ENCODE measurements at regions not wholly inside any gene's neighbourhood (a gene's known extent, or its start where the extent isn't known, plus 50 kb on each side); places are given as distances from the start of the nearest gene placed in this dataset.

GRCh38 chr11:90542092-90542491 is 319.2 kb upstream of the CHORDC1 start:
- TF ChIP-seq, protein P1, sequence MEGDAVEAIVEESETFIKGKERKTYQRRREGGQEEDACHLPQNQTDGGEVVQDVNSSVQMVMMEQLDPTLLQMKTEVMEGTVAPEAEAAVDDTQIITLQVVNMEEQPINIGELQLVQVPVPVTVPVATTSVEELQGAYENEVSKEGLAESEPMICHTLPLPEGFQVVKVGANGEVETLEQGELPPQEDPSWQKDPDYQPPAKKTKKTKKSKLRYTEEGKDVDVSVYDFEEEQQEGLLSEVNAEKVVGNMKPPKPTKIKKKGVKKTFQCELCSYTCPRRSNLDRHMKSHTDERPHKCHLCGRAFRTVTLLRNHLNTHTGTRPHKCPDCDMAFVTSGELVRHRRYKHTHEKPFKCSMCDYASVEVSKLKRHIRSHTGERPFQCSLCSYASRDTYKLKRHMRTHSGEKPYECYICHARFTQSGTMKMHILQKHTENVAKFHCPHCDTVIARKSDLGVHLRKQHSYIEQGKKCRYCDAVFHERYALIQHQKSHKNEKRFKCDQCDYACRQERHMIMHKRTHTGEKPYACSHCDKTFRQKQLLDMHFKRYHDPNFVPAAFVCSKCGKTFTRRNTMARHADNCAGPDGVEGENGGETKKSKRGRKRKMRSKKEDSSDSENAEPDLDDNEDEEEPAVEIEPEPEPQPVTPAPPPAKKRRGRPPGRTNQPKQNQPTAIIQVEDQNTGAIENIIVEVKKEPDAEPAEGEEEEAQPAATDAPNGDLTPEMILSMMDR (IDR thresholded peaks at IDR 0.05 in 4 of 5, conservative IDR thresholded peaks at IDR 0.05 in 1 of 5), result no peak
- TF ChIP-seq POLR2A (IDR thresholded peaks at IDR 0.05), result no peak
